ENCODE measurements at regions not wholly inside any gene's neighbourhood (a gene's known extent, or its start where the extent isn't known, plus 50 kb on each side); places are given as distances from the start of the nearest gene placed in this dataset.

- in situ Hi-C loops (cut with MboI; ENCODE audit: low pct_unique_long_range_greater_than_20kb, low sequenced_read_pairs, unreplicated experiment): no loop called here
- no peak for TF ChIP-seq CTCF (IDR thresholded peaks at IDR 0.05; ENCODE audit: extremely low read depth, insufficient read depth, missing control alignments)
- DNase-seq (ENCODE audit: low spot score): no peak
Measured at GRCh38 chr2:42932271-42933151, 140.1 kb upstream of the HAAO start.

- in situ Hi-C loops (cut with MboI; ENCODE audit: low pct_unique_long_range_greater_than_20kb, low sequenced_read_pairs, unreplicated experiment): no loop called here
- DNase-seq (ENCODE audit: low spot score): no peak
Measured at GRCh38 chr2:42931818-42932195, 139.4 kb upstream of the HAAO start.

GRCh38 chr2:42931146-42931817 is 138.9 kb upstream of the HAAO start:
- in situ Hi-C loops (cut with MboI; ENCODE audit: low pct_unique_long_range_greater_than_20kb, low sequenced_read_pairs, unreplicated experiment): no loop called here
- peak; percentile 45 for TF ChIP-seq CTCF (IDR thresholded peaks at IDR 0.05; ENCODE audit: extremely low read depth, insufficient read depth, missing control alignments)
- DNase-seq (ENCODE audit: low spot score): no peak

More at GRCh38 chr2:42931818-42932195, 139.4 kb upstream of the HAAO start:
- TF ChIP-seq CTCF (IDR thresholded peaks at IDR 0.05; ENCODE audit: extremely low read depth, insufficient read depth, missing control alignments): no peak

GRCh38 chr2:42930025-42930581 is 137.7 kb upstream of the HAAO start:
- in situ Hi-C loops (cut with MboI; ENCODE audit: low pct_unique_long_range_greater_than_20kb, low sequenced_read_pairs, unreplicated experiment): no loop called here
- TF ChIP-seq CTCF (IDR thresholded peaks at IDR 0.05; ENCODE audit: extremely low read depth, insufficient read depth, missing control alignments): no peak
- no peak for DNase-seq (ENCODE audit: low spot score)

GRCh38 chr2:42929546-42930024 is 137.2 kb upstream of the HAAO start:
- no peak for TF ChIP-seq CTCF (IDR thresholded peaks at IDR 0.05; ENCODE audit: extremely low read depth, insufficient read depth, missing control alignments)
- no peak for DNase-seq (ENCODE audit: low spot score)
- in situ Hi-C loops (cut with MboI; ENCODE audit: low pct_unique_long_range_greater_than_20kb, low sequenced_read_pairs, unreplicated experiment): no loop called here

GRCh38 chr2:42928692-42929545 is 136.5 kb upstream of the HAAO start:
- in situ Hi-C loops (cut with MboI; ENCODE audit: low pct_unique_long_range_greater_than_20kb, low sequenced_read_pairs, unreplicated experiment): no loop called here
- no peak for DNase-seq (ENCODE audit: low spot score)
- peak; percentile 28 for TF ChIP-seq CTCF (IDR thresholded peaks at IDR 0.05; ENCODE audit: extremely low read depth, insufficient read depth, missing control alignments)
